Progenitor cell of endocrine pancreas (in vitro differentiated cells): ENCODE measurements at regions not wholly inside any gene's neighbourhood (a gene's known extent, or its start where the extent isn't known, plus 50 kb on each side); places are given as distances from the start of the nearest gene placed in this dataset.

Experiments used
- DNase-seq: peaks from one replicate; pipeline ENCODE4 v3.0.0; 2021; ENCODE audit warnings: low spot score; ENCODE audit not compliant: unreplicated experiment
- H3K27ac Mint-ChIP-seq: 2 replicates; pipeline ENCODE4 v1.8.0; 2021; ENCODE audit warnings: mild to moderate bottlenecking, moderate library complexity, mixed read lengths
- H3K27me3 Mint-ChIP-seq: 2 replicates; pipeline ENCODE4 v1.8.0; 2021; ENCODE audit warnings: mixed read lengths
- H3K36me3 Mint-ChIP-seq: 2 replicates; pipeline ENCODE4 v1.8.0; 2022; ENCODE audit warnings: mixed read lengths; ENCODE audit not compliant: insufficient read depth
- H3K4me1 Mint-ChIP-seq: 2 replicates; pipeline ENCODE4 v1.8.0; 2021; ENCODE audit warnings: low read depth, mixed read lengths
- H3K4me3 Mint-ChIP-seq: 2 replicates; pipeline ENCODE4 v1.8.0; 2021; ENCODE audit warnings: low read depth, mild to moderate bottlenecking, moderate library complexity, mixed read lengths
- H3K9me3 Mint-ChIP-seq: 2 replicates; pipeline ENCODE4 v1.8.0; 2021; ENCODE audit warnings: low read depth, mixed read lengths
- CTCF ChIP-seq: fragments of 200-600 bp; sonication (generic); IDR thresholded peaks from one replicate; pipeline ENCODE4 v1.5.0; 2021; ENCODE audit warnings: antibody characterized with exemption, mild to moderate bottlenecking; ENCODE audit not compliant: unreplicated experiment

DNA sequence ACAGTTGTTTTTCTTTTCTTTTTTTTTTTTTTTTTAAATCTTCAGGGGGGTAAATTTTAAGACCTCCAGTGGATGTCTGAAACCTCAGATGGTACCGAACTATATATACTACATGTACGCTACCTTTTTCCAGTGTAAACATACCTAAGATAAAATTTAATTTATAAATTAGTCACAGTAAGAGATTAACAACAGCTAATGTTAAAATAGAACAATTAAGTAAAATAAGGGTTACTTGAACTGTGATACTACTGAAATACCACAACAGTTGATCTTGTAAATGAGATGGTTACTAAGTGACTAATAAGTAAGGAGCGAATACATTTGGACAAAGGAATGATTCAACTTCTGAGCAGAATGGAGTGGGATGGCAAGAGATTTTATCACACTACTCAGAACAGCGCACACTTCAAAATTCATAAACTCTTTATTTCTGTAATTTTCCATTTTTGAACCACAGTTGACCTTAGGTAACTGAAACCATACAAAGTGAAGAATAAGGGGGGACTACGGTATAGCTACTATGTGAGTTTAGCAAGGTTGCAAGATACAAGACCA is 80.5 kb upstream of the PCED1B start:
- Mint-ChIP-seq H3K36me3 (no peaks in the 10 kb centered on the region), H3K27me3 (no peaks in the 10 kb centered on the region), H3K4me1 (no peaks in the 10 kb centered on the region), H3K4me3 (no peak overlapping the region), H3K27ac (no peak overlapping the region), H3K9me3 (peaks cover 3% of the 10 kb centered on the region)
- no peak for TF ChIP-seq CTCF
- no peak for DNase-seq

DNA sequence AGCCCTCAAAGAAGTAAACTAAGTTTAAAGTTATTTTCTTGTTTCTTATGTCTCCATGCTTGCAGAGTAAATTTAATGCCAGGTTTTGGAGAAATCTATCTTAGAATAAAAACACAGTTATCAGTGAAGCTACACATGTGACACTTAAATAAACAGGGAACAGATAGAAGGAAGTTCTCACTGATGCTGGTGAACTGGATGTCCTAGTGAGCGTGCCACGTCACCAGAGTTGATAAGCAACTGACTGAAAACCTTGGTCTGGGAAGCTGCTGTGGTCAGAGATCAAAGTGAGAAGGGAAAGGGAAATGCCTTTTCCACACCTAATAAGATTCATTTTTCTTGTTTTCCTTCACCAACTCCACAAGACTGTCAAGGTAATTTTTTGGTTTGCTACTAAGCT is 74.8 kb upstream of the PCED1B start:
- Mint-ChIP-seq H3K27ac (no peak overlapping the region), H3K36me3 (no peaks in the 10 kb centered on the region), H3K4me3 (no peak overlapping the region), H3K4me1 (no peaks in the 10 kb centered on the region), H3K27me3 (peaks cover 4% of the 10 kb centered on the region), H3K9me3 (peaks cover 3% of the 10 kb centered on the region)
- no peak for DNase-seq
- no peak for TF ChIP-seq CTCF

DNA sequence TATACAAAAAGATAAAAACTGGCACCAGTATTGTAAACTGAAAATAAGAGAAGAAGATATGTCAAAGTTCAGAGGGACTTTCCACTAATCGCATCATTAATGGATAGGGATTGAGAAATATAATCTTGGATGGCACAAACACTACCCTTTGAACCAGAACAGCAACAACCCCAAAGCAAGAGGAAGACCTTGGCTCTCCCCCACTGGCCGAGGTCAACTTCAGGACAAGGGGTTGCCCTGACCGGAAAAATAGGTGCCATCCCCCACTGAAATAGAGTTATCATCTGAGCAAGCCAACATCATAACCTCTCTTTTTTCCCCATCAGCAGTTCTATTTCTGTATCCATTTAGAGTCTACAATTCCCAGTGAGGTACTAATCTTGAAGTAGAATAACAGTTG is 72.4 kb upstream of the PCED1B start:
- no peak for TF ChIP-seq CTCF
- no peak for DNase-seq
- no peak overlapping the region for H3K4me3 Mint-ChIP-seq
- H3K36me3 Mint-ChIP-seq = no peaks in the 10 kb centered on the region
- H3K27me3 Mint-ChIP-seq = peaks cover 4% of the 10 kb centered on the region
- no peaks in the 10 kb centered on the region for H3K4me1 Mint-ChIP-seq
- H3K27ac Mint-ChIP-seq = no peak overlapping the region
- peaks cover 3% of the 10 kb centered on the region for H3K9me3 Mint-ChIP-seq

GRCh38 chr12:47012552-47012951 is 66.9 kb upstream of the PCED1B start:
- H3K4me3 Mint-ChIP-seq = no peak overlapping the region
- H3K27ac Mint-ChIP-seq = no peak overlapping the region
- TF ChIP-seq CTCF = no peak
- peaks cover 4% of the 10 kb centered on the region for H3K27me3 Mint-ChIP-seq
- no peak for DNase-seq
- no peaks in the 10 kb centered on the region for H3K9me3 Mint-ChIP-seq
- H3K36me3 Mint-ChIP-seq = no peaks in the 10 kb centered on the region
- H3K4me1 Mint-ChIP-seq = no peaks in the 10 kb centered on the region

DNA sequence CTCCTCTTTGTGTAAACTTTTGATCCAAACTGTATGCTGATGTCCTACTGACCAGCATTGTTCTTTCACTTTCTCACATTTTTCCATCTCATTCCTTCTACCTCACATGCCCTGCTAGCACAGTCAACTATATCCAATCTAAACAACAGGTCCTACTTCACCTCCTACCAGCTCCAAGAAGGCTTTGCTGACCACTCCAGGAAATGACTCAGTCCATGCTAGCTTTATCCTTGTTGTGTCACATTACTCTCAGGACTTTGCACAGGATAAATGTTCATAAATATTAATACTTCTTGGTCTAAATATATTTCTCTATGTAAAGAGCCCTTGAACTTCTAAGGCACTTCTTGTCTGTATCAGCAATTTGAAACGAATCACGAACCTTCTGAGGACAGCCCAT is 64.9 kb upstream of the PCED1B start:
- H3K27me3 Mint-ChIP-seq = no peaks in the 10 kb centered on the region

More for the DNA sequence above, 64.9 kb upstream of the PCED1B start:
- Mint-ChIP-seq H3K4me3 (no peak overlapping the region), H3K9me3 (no peaks in the 10 kb centered on the region), H3K36me3 (no peaks in the 10 kb centered on the region), H3K4me1 (no peaks in the 10 kb centered on the region), H3K27ac (no peak overlapping the region)
- DNase-seq = no peak
- no peak for TF ChIP-seq CTCF
